ENCODE measurements at regions not wholly inside any gene's neighbourhood (a gene's known extent, or its start where the extent isn't known, plus 50 kb on each side); places are given as distances from the start of the nearest gene placed in this dataset.

GRCh38 chr3:187945374-187945773 is 200.1 kb upstream of the BCL6 start:
- Histone ChIP-seq H3K27ac (peak overlapping the region in 1 of 2 donors; percentile 44), H3K4me1 (peaks cover 0 to 22% of the 10 kb centered on the region in 2 donors), H3K9me3 (no peaks in the 10 kb centered on the region), H3K27me3 (no peaks in the 10 kb centered on the region), H3K4me3 (no peak overlapping the region), H3K36me3 (no peaks in the 10 kb centered on the region)
- TF ChIP-seq CTCF (IDR thresholded peaks at IDR 0.05): no peak
- DNase-seq (ENCODE audit: low spot score): no peak

GRCh38 chr3:187946163-187946691 is 201.0 kb upstream of the BCL6 start:
- no peak for DNase-seq (ENCODE audit: low spot score)
- no peak for TF ChIP-seq CTCF (IDR thresholded peaks at IDR 0.05)
- H3K9me3 ChIP-seq: no peaks in the 10 kb centered on the region
- H3K4me3 ChIP-seq: no peak overlapping the region
- peak overlapping the region; percentile 44 to 75 for H3K27ac ChIP-seq
- H3K4me1 ChIP-seq: peaks cover 0 to 28% of the 10 kb centered on the region in 2 donors
- H3K36me3 ChIP-seq: no peaks in the 10 kb centered on the region
- H3K27me3 ChIP-seq: no peaks in the 10 kb centered on the region

- Histone ChIP-seq H3K9me3 (no peaks in the 10 kb centered on the region), H3K4me3 (no peak overlapping the region), H3K36me3 (no peaks in the 10 kb centered on the region), H3K27ac (peak overlapping the region; percentile 44 to 75), H3K27me3 (no peaks in the 10 kb centered on the region), H3K4me1 (peaks cover 0 to 36% of the 10 kb centered on the region in 2 donors)
- no peak for TF ChIP-seq CTCF (IDR thresholded peaks at IDR 0.05)
- DNase-seq (ENCODE audit: low spot score): no peak
Measured at GRCh38 chr3:187946981-187947380, 201.7 kb upstream of the BCL6 start.

- H3K27ac ChIP-seq: peak overlapping the region; percentile 70 to 75
- DNase-seq (ENCODE audit: low spot score): no peak
Measured at GRCh38 chr3:187947927-187948682, 202.8 kb upstream of the BCL6 start.

GRCh38 chr3:187949093-187949820 is 204.0 kb upstream of the BCL6 start:
- Histone ChIP-seq H3K4me1 (peaks cover 0 to 38% of the 10 kb centered on the region in 2 donors), H3K27me3 (no peaks in the 10 kb centered on the region), H3K4me3 (no peak overlapping the region), H3K27ac (peak overlapping the region; percentile 70 to 75), H3K36me3 (no peaks in the 10 kb centered on the region), H3K9me3 (no peaks in the 10 kb centered on the region)
- no peak for DNase-seq (ENCODE audit: low spot score)
- no peak for TF ChIP-seq CTCF (IDR thresholded peaks at IDR 0.05)

More at GRCh38 chr3:187947927-187948682, 202.8 kb upstream of the BCL6 start:
- no peaks in the 10 kb centered on the region for H3K36me3 ChIP-seq
- H3K4me3 ChIP-seq: no peak overlapping the region
- no peaks in the 10 kb centered on the region for H3K27me3 ChIP-seq
- peaks cover 0 to 37% of the 10 kb centered on the region in 2 donors for H3K4me1 ChIP-seq
- TF ChIP-seq CTCF (IDR thresholded peaks at IDR 0.05): no peak
- no peaks in the 10 kb centered on the region for H3K9me3 ChIP-seq
